Astrocyte of the spinal cord (primary cell): ENCODE measurements at regions not wholly inside any gene's neighbourhood (a gene's known extent, or its start where the extent isn't known, plus 50 kb on each side); places are given as distances from the start of the nearest gene placed in this dataset.

Experiments
- DNase-seq: peaks from one replicate; pipeline ENCODE4 v3.0.0; 2011; ENCODE audit warnings: low read depth, low spot score
- H3K4me3 ChIP-seq: 2 replicates; pipeline ENCODE4 v1.5.1; 2011; ENCODE audit warnings: low read depth, mild to moderate bottlenecking, low read length, moderate library complexity
- in situ Hi-C: cut with HindIII; loops from 2 replicates; pipeline ENCODE4 v1.10.0; 2017; ENCODE audit warnings: low sequenced_read_pairs
- TF ChIP-seq, protein P1 (sequence below): IDR thresholded peaks from 2 replicates; pipeline ENCODE4 v1.5.1; 2012; ENCODE audit warnings: low read depth, mild to moderate bottlenecking, low read length, inconsistent platforms

DNA sequence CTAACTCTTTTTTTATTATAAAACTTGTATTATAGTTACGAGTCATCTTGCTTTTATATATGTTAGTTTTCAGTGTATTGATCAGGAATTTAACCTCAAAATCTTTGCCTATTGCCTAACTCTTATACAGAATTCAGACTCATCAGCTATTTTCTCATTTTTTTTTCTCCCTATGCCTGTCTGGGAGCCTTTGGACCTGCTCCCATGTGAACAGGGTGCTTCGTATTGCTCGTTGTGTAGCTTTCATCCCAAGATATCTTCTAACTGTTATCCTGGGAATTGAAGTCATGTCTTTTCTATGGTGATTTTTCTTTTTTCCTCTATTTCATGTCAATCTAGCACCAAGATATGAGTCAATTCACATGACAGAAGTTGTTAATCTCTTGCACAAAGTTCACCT lies 814.0 kb downstream of the SLC4A3 start:
- no peak for DNase-seq
- in situ Hi-C loops, result no loop called here
- no peak overlapping the region for H3K4me3 ChIP-seq
- TF ChIP-seq, protein P1, sequence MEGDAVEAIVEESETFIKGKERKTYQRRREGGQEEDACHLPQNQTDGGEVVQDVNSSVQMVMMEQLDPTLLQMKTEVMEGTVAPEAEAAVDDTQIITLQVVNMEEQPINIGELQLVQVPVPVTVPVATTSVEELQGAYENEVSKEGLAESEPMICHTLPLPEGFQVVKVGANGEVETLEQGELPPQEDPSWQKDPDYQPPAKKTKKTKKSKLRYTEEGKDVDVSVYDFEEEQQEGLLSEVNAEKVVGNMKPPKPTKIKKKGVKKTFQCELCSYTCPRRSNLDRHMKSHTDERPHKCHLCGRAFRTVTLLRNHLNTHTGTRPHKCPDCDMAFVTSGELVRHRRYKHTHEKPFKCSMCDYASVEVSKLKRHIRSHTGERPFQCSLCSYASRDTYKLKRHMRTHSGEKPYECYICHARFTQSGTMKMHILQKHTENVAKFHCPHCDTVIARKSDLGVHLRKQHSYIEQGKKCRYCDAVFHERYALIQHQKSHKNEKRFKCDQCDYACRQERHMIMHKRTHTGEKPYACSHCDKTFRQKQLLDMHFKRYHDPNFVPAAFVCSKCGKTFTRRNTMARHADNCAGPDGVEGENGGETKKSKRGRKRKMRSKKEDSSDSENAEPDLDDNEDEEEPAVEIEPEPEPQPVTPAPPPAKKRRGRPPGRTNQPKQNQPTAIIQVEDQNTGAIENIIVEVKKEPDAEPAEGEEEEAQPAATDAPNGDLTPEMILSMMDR, result no peak

DNA sequence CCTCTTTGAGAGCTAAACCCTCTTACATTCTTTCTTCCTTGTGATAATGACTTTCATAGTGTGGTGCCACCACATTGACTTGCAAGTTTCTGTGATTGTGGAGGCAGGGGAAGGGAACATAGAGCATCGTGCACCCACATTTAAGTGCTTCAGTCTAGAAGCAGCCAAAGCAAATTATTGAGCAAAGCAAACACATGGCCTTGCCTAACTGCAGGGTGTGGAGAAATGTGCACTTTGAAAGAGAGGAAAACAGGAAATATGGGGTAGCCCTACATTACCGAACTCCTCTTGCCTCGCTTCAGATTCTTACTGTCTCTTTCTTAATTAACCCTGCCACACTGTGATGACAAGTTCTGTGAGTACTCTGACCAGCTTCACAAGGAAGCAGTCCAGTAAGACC lies 814.6 kb downstream of the SLC4A3 start:
- no peak overlapping the region for H3K4me3 ChIP-seq
- DNase-seq, result no peak
- TF ChIP-seq, protein P1, result no peak
- in situ Hi-C loops, result no loop called here

DNA sequence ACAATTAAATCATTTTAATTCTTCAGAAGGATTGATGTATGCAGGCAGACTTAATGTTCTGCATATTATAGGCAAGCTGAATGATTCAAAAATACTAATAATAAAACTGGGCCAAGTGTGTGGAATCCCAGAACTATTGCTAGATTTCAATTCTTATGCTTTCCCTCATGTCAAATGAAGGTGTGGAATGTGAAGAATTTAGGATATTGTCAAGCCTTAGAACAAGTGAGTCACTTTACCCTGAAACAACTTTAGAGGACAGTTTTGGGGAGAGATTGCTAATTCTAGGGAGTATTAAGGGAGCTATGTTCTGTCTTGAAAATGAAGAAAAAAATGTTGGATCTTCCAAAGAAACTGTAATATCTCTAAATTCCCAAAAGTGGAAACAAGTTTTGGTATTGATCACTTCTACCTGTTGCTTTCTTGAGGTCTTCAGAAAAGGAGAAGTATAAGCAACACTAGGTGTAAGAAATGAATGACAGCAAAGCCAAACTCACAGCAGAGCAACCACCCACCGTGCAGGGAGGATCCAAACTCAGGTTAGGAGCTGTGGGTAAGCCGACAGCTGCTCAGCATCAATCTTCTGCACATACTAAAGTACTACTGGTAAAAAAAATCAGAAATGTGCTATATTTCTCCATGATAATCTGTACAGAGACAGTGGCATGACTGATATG lies 818.1 kb downstream of the SLC4A3 start:
- TF ChIP-seq, protein P1, result no peak
- in situ Hi-C loops, result no loop called here
- H3K4me3 ChIP-seq, result no peak overlapping the region
- peak; percentile 9 for DNase-seq

DNA sequence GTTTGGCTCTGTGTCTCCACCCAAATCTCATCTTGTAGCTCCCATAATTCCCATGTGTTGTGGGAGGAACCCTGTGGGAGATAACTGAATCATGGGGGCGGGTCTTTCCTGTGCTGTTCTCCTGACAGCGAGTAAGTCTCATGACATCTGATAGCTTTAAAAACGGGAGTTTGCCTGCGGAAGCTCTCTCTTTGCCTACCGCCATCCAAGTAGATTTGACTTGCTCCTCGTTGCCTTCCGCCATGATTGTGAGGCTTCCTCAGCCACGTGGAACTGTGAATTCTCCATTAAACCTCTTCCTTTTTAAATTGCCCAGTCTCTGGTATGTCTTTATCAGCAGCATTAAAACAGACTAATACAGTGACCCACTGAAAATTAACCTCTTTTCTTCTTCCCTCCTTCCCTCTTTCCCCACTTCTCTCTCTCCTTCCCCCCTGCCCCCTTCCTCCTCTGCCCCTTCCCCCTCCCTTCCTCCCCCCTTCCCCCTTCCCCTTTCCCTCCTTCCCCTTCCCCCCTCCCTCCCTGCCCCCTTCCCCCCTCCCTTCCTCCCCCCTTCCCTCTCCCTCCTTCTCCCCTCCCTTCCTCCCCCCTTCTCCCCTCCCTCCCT lies 818.8 kb downstream of the SLC4A3 start:
- no peak for DNase-seq
- no peak overlapping the region for H3K4me3 ChIP-seq
- in situ Hi-C loops, result no loop called here
- TF ChIP-seq, protein P1, result no peak

DNA sequence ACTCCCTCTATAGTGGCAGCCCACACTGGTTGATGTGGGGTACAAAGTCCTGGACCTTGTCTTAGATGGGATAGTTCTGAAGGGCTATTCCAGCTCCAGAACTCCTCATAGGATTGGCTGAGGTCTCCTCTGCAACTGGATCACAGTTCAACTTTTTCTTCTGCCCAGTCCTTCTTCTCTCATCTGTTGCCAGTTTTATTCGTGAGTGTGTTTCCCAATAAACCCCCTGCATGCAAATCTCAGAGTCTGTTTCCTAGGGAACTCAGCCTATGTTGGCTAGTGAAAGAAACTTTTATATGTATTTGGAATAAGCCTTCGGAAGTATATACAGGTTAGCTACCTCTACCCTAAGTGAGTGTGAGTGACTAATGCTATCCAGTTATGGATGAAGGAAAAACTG lies 823.4 kb downstream of the SLC4A3 start:
- DNase-seq, result no peak
- TF ChIP-seq, protein P1, result no peak
- in situ Hi-C loops, result no loop called here

DNA sequence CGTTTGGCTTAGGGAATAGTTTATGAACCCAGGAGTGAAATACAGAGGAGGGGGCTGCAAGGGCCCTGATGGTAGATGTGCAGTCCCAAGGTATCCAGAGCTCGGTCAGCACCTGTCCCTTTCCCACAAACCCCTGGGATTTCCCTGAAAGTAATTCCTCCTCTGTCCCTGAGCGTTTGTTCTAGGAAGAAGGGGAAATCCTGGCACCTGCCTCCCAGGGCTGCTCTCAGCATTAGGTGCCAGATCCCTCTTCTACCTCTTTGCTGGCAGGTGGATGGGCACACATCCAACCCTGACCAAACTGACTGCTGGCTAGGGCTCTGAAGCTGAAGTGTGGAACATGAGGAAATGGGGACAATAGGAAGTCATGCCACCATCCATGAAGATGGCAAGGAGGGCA lies 824.0 kb downstream of the SLC4A3 start:
- no peak for DNase-seq
- in situ Hi-C loops, result no loop called here
- TF ChIP-seq, protein P1, result no peak
- no peak overlapping the region for H3K4me3 ChIP-seq

More for the DNA sequence above, 823.4 kb downstream of the SLC4A3 start:
- H3K4me3 ChIP-seq, result no peak overlapping the region
